ENCODE measurements at regions not wholly inside any gene's neighbourhood (a gene's known extent, or its start where the extent isn't known, plus 50 kb on each side); places are given as distances from the start of the nearest gene placed in this dataset.

- H3K4me3 ChIP-seq (ENCODE audit: low read depth, low read length), result no peak overlapping the region
- no peak for DNase-seq (ENCODE audit: low read depth)
- TF ChIP-seq, protein P1, sequence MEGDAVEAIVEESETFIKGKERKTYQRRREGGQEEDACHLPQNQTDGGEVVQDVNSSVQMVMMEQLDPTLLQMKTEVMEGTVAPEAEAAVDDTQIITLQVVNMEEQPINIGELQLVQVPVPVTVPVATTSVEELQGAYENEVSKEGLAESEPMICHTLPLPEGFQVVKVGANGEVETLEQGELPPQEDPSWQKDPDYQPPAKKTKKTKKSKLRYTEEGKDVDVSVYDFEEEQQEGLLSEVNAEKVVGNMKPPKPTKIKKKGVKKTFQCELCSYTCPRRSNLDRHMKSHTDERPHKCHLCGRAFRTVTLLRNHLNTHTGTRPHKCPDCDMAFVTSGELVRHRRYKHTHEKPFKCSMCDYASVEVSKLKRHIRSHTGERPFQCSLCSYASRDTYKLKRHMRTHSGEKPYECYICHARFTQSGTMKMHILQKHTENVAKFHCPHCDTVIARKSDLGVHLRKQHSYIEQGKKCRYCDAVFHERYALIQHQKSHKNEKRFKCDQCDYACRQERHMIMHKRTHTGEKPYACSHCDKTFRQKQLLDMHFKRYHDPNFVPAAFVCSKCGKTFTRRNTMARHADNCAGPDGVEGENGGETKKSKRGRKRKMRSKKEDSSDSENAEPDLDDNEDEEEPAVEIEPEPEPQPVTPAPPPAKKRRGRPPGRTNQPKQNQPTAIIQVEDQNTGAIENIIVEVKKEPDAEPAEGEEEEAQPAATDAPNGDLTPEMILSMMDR (IDR thresholded peaks at IDR 0.05; ENCODE audit: control insufficient read depth, extremely low read depth, insufficient read depth), result no peak
These were observed 101.9 kb upstream of the TNR start for GRCh38 chr1:175845338-175845737.

DNA sequence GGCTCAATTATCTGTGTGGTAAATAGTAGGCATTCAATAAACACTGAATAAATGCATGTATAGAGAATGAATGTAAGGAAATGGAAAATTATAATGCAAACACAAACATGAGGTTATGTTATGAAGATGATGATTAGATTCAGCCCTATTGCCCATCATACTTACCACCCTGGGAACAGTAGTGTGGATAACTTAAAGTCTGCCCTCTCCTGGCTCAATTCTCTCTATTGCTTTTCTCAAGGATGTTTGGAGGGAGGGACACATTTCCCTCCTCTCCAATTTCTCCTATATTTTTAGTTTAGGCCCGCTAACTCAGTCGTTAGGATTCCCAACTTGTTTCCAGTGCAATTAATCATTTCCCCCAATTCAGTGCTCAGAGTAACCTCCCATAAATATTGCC, 101.5 kb upstream of the TNR start:
- TF ChIP-seq, protein P1 (IDR thresholded peaks at IDR 0.05; ENCODE audit: control insufficient read depth, extremely low read depth, insufficient read depth), result 0 out of 2 replicates have a peak, but pooled peaks have one; percentile 6
- H3K4me3 ChIP-seq (ENCODE audit: low read depth, low read length), result no peak overlapping the region
- no peak for DNase-seq (ENCODE audit: low read depth)

- DNase-seq (ENCODE audit: low read depth), result no peak
- TF ChIP-seq, protein P1 (IDR thresholded peaks at IDR 0.05; ENCODE audit: control insufficient read depth, extremely low read depth, insufficient read depth), result no peak
These were observed 99.2 kb upstream of the TNR start for GRCh38 chr1:175842550-175842949.

GRCh38 chr1:175841738-175842187, 98.4 kb upstream of the TNR start:
- H3K4me3 ChIP-seq (ENCODE audit: low read depth, low read length), result no peak overlapping the region
- TF ChIP-seq, protein P1 (IDR thresholded peaks at IDR 0.05; ENCODE audit: control insufficient read depth, extremely low read depth, insufficient read depth), result no peak
- DNase-seq (ENCODE audit: low read depth), result no peak

More at GRCh38 chr1:175842550-175842949, 99.2 kb upstream of the TNR start:
- no peak overlapping the region for H3K4me3 ChIP-seq (ENCODE audit: low read depth, low read length)

DNA sequence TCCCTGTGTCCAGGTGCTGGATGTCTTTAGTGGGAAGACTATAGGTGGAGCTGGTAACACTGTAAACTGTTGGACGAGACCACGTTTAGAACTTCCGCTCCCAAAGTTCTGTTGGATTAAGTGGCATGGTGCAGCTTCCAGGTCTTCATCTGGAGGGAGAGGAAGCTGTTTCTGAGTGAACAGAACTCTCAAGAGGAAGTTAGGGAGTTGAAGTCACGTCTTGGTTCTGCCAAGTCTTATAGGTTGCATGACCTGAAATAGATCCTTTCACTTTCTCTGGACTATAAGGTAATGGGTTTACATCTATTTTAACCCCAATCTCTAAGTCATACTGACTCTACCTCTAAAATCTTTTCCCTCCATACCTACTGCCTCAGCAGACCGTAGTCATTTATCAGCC, 97.4 kb upstream of the TNR start:
- no peak for DNase-seq (ENCODE audit: low read depth)
- H3K4me3 ChIP-seq (ENCODE audit: low read depth, low read length), result no peak overlapping the region
- TF ChIP-seq, protein P1 (IDR thresholded peaks at IDR 0.05; ENCODE audit: control insufficient read depth, extremely low read depth, insufficient read depth), result no peak

DNA sequence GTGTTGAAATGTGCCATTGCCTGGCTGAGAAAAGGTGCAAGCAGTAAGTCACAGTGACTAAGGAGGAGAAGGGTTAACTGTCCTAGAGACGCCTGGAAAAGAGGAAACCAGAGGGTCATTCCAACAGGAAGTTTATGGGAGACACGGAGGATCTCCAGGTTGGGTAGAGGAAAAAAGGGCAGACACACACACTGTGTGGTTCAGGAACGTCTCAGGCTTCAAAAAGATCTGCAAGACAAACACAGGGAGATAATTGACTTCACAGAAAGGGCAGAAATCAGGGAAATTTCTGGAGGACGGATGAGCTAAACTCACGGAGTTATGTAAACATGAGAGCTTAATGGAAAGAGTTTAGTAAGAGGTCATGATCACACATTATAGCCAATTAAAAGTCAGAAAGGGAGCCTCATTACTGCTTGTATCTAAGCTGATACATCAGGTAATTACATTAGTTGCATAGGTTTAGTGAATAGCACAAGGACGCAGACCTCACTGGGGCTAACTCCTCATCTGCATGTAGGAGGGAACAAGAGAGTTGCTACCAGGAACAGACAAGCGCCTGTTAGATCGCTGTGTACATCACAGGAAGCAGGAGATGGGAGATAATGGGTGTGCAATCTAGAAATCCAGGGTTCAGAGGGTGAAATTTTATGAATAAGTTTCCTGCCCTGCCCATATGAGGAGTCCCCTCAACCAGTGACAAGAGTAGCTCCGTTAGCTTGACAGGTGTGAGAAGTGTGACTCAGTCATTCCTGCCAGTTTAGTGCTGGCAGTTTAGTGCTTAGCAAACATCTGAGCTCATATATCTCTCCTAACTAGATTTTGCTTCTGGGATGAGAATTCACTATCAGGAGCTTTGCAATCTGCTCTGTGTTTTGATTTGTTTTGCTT, 96.6 kb upstream of the TNR start:
- DNase-seq (ENCODE audit: low read depth), result peak; percentile 8
- TF ChIP-seq, protein P1 (IDR thresholded peaks at IDR 0.05; ENCODE audit: control insufficient read depth, extremely low read depth, insufficient read depth), result no peak
- H3K4me3 ChIP-seq (ENCODE audit: low read depth, low read length), result no peak overlapping the region
